ENCODE measurements at regions not wholly inside any gene's neighbourhood (a gene's known extent, or its start where the extent isn't known, plus 50 kb on each side); places are given as distances from the start of the nearest gene placed in this dataset.

DNA sequence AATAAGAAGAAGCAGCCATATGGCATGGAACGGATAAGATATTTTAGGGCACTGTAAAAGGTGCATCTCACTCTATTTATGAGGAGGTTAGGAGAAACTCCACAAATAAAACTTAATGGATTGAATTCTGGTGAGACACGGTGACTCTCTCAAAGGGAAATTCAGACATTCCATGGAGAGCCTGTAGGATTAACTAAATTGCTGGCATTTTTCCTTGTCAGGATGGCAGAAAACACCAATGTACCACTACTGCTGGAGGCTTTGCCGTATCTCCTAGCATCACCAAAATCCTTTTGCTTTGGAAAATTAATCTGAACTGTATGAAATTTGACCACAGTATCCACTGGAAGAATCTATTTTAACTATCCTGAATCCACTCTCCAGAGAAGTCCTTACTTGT, 79.3 kb downstream of the RBM43 start:
- DNase-seq (ENCODE audit: low read depth in 1 of 2, low spot score in 1 of 2), result no peak
- no peak for TF ChIP-seq POLR2AphosphoS5 (IDR thresholded peaks at IDR 0.05; ENCODE audit: low read depth)
- no peak for TF ChIP-seq GABPA (IDR thresholded peaks at IDR 0.05; ENCODE audit: low read depth)
- TF ChIP-seq, protein P1, sequence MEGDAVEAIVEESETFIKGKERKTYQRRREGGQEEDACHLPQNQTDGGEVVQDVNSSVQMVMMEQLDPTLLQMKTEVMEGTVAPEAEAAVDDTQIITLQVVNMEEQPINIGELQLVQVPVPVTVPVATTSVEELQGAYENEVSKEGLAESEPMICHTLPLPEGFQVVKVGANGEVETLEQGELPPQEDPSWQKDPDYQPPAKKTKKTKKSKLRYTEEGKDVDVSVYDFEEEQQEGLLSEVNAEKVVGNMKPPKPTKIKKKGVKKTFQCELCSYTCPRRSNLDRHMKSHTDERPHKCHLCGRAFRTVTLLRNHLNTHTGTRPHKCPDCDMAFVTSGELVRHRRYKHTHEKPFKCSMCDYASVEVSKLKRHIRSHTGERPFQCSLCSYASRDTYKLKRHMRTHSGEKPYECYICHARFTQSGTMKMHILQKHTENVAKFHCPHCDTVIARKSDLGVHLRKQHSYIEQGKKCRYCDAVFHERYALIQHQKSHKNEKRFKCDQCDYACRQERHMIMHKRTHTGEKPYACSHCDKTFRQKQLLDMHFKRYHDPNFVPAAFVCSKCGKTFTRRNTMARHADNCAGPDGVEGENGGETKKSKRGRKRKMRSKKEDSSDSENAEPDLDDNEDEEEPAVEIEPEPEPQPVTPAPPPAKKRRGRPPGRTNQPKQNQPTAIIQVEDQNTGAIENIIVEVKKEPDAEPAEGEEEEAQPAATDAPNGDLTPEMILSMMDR (IDR thresholded peaks at IDR 0.05; ENCODE audit: insufficient read depth, low read length), result no peak
- TF ChIP-seq, protein P2, sequence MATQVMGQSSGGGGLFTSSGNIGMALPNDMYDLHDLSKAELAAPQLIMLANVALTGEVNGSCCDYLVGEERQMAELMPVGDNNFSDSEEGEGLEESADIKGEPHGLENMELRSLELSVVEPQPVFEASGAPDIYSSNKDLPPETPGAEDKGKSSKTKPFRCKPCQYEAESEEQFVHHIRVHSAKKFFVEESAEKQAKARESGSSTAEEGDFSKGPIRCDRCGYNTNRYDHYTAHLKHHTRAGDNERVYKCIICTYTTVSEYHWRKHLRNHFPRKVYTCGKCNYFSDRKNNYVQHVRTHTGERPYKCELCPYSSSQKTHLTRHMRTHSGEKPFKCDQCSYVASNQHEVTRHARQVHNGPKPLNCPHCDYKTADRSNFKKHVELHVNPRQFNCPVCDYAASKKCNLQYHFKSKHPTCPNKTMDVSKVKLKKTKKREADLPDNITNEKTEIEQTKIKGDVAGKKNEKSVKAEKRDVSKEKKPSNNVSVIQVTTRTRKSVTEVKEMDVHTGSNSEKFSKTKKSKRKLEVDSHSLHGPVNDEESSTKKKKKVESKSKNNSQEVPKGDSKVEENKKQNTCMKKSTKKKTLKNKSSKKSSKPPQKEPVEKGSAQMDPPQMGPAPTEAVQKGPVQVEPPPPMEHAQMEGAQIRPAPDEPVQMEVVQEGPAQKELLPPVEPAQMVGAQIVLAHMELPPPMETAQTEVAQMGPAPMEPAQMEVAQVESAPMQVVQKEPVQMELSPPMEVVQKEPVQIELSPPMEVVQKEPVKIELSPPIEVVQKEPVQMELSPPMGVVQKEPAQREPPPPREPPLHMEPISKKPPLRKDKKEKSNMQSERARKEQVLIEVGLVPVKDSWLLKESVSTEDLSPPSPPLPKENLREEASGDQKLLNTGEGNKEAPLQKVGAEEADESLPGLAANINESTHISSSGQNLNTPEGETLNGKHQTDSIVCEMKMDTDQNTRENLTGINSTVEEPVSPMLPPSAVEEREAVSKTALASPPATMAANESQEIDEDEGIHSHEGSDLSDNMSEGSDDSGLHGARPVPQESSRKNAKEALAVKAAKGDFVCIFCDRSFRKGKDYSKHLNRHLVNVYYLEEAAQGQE (IDR thresholded peaks at IDR 0.05; ENCODE audit: insufficient replicate concordance, low read depth), result no peak
- no peak for TF ChIP-seq SPI1 (IDR thresholded peaks at IDR 0.05; ENCODE audit: borderline replicate concordance, low read depth)
- Histone ChIP-seq H3K27me3 (ENCODE audit: insufficient read depth, poor library complexity, severe bottlenecking) (no peaks in the 10 kb centered on the region), H3K4me3 (replicated peaks; ENCODE audit: insufficient read depth, low read length) (no peak overlapping the region), H3K27ac (replicated peaks) (no peak overlapping the region)

DNA sequence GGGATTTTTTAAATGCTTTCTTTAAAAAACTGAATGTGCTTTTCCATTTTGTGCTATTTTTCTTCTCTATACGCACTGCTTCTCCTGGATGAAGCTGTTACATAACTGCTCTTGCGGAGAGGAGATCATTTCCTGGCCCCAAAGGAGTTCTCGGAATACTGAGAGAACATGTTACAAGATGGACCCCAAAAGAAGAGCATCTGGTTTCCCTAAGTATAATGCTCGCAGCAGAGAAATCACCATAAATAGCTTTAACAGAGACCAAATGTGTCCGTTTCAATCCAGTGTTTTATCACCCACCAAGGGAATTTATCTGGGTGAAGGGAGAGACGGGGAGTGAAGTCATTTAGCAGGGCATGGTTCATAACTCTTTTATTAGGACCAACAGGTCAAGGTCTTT, 80.1 kb downstream of the RBM43 start:
- no peak overlapping the region for H3K27ac ChIP-seq (replicated peaks)
- DNase-seq (ENCODE audit: low read depth in 1 of 2, low spot score in 1 of 2), result no peak
- TF ChIP-seq POLR2AphosphoS5 (IDR thresholded peaks at IDR 0.05; ENCODE audit: low read depth) (no peak), SPI1 (IDR thresholded peaks at IDR 0.05; ENCODE audit: borderline replicate concordance, low read depth) (no peak), GABPA (IDR thresholded peaks at IDR 0.05; ENCODE audit: low read depth) (no peak)
- TF ChIP-seq, protein P1 (IDR thresholded peaks at IDR 0.05; ENCODE audit: insufficient read depth, low read length), result no peak
- TF ChIP-seq, protein P2 (IDR thresholded peaks at IDR 0.05; ENCODE audit: insufficient replicate concordance, low read depth), result no peak
- no peaks in the 10 kb centered on the region for H3K27me3 ChIP-seq (ENCODE audit: insufficient read depth, poor library complexity, severe bottlenecking)
- no peak overlapping the region for H3K4me3 ChIP-seq (replicated peaks; ENCODE audit: insufficient read depth, low read length)

DNA sequence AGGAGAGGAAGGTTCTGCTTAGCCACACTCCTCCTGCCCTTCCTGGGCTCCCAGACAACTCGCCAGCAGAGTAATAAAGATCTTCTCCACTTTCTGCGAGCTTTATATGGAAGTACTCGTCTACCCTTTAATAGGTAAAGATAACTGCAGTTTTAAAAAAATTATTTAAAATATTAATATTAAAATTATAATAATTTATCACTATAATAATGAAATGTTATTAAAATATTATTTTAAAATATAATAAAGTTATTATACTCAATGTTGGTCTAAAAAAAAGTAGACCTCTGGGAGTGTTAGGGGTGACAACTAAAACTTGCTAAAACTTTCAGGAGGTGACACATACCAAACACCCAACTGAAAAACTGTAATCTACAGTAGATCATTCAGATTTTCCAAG, 81.5 kb downstream of the RBM43 start:
- Histone ChIP-seq H3K4me3 (replicated peaks; ENCODE audit: insufficient read depth, low read length) (no peak overlapping the region), H3K27ac (replicated peaks) (no peak overlapping the region), H3K27me3 (ENCODE audit: insufficient read depth, poor library complexity, severe bottlenecking) (no peaks in the 10 kb centered on the region)
- DNase-seq (ENCODE audit: low read depth in 1 of 2, low spot score in 1 of 2), result no peak
- no peak for TF ChIP-seq SPI1 (IDR thresholded peaks at IDR 0.05; ENCODE audit: borderline replicate concordance, low read depth)
- TF ChIP-seq, protein P2 (IDR thresholded peaks at IDR 0.05; ENCODE audit: insufficient replicate concordance, low read depth), result no peak
- TF ChIP-seq, protein P1 (IDR thresholded peaks at IDR 0.05; ENCODE audit: insufficient read depth, low read length), result no peak
- no peak for TF ChIP-seq GABPA (IDR thresholded peaks at IDR 0.05; ENCODE audit: low read depth)
- TF ChIP-seq POLR2AphosphoS5 (IDR thresholded peaks at IDR 0.05; ENCODE audit: low read depth), result no peak
